ENCODE measurements at regions not wholly inside any gene's neighbourhood (a gene's known extent, or its start where the extent isn't known, plus 50 kb on each side); places are given as distances from the start of the nearest gene placed in this dataset.

GRCh38 chr14:22188318-22188717, 400.7 kb downstream of the DAD1 start:
- Histone ChIP-seq H3K9me3 (no peaks in the 10 kb centered on the region), H3K4me1 (no peaks in the 10 kb centered on the region), H3K36me3 (no peaks in the 10 kb centered on the region), H3K4me3 (no peak overlapping the region), H3K27ac (no peak overlapping the region), H3K27me3 (no peaks in the 10 kb centered on the region)
- DNase-seq (ENCODE audit: extremely low spot score in 2 of 2), result no peak
- TF ChIP-seq POLR2A (IDR thresholded peaks at IDR 0.05) (no peak), POLR2AphosphoS5 (IDR thresholded peaks at IDR 0.05; ENCODE audit: insufficient read depth in 1 of 2, low read depth in 1 of 2) (no peak), CTCF (IDR thresholded peaks at IDR 0.05) (no peak)
- intact Hi-C loops (cut with DNase I), result no loop called here

DNA sequence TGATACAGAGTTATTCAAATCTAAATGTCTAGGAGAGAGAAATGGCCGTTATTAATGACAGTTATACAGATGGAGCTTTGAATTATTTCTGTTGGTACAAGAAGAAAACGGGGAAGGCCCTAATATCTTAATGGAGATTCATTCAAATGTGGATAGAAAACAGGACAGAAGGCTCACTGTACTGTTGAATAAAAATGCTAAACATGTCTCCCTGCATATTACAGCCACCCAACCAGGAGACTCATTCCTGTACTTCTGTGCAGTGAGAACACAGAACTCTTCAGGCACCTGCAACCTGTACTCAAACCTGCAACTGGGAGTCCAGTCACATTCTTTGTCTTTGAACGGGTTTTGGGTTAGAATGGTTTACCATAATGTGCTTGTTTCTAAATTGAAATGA, 403.2 kb downstream of the DAD1 start:
- no peak for DNase-seq (ENCODE audit: extremely low spot score in 2 of 2)
- intact Hi-C loops (cut with DNase I), result no loop called here
- Histone ChIP-seq H3K9me3 (no peaks in the 10 kb centered on the region), H3K4me3 (no peak overlapping the region), H3K27ac (no peak overlapping the region), H3K4me1 (no peaks in the 10 kb centered on the region), H3K27me3 (no peaks in the 10 kb centered on the region), H3K36me3 (no peaks in the 10 kb centered on the region)
- no peak for TF ChIP-seq CTCF (IDR thresholded peaks at IDR 0.05)
- no peak for TF ChIP-seq POLR2A (IDR thresholded peaks at IDR 0.05)
- TF ChIP-seq POLR2AphosphoS5 (IDR thresholded peaks at IDR 0.05; ENCODE audit: insufficient read depth in 1 of 2, low read depth in 1 of 2), result no peak

- Histone ChIP-seq H3K36me3 (no peaks in the 10 kb centered on the region), H3K9me3 (no peaks in the 10 kb centered on the region), H3K4me1 (peaks cover 4% of the 10 kb centered on the region), H3K27me3 (no peaks in the 10 kb centered on the region), H3K27ac (no peak overlapping the region), H3K4me3 (no peak overlapping the region)
- no peak for DNase-seq (ENCODE audit: extremely low spot score in 2 of 2)
- TF ChIP-seq POLR2AphosphoS5 (IDR thresholded peaks at IDR 0.05; ENCODE audit: insufficient read depth in 1 of 2, low read depth in 1 of 2) (no peak), POLR2A (IDR thresholded peaks at IDR 0.05) (no peak), CTCF (IDR thresholded peaks at IDR 0.05) (no peak)
- intact Hi-C loops (cut with DNase I), result no loop called here
Observed at GRCh38 chr14:22185191-22185590, 403.8 kb downstream of the DAD1 start.

DNA sequence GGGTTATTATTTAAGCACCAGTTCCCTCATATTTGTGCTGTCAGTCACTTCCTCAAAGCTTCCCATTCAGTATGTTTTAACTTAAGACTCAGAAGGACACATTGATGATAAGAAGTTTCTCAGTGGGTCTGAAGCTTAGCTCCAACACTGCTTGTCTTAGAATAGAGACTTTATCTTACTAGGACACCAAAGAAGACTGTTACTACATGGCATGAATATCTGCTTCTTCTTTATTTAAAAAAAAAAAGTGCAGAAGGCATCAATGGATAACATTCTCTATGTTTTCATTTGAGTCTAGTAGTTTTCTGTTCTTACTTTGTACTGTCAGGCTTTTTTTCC, 404.2 kb downstream of the DAD1 start:
- no peak for TF ChIP-seq POLR2AphosphoS5 (IDR thresholded peaks at IDR 0.05; ENCODE audit: insufficient read depth in 1 of 2, low read depth in 1 of 2)
- no peak for TF ChIP-seq POLR2A (IDR thresholded peaks at IDR 0.05)
- TF ChIP-seq CTCF (IDR thresholded peaks at IDR 0.05), result no peak
- Histone ChIP-seq H3K4me3 (no peak overlapping the region), H3K36me3 (no peaks in the 10 kb centered on the region), H3K27ac (no peak overlapping the region), H3K4me1 (peaks cover 8% of the 10 kb centered on the region), H3K9me3 (no peaks in the 10 kb centered on the region), H3K27me3 (no peaks in the 10 kb centered on the region)
- DNase-seq (ENCODE audit: extremely low spot score in 2 of 2), result no peak
- intact Hi-C loops (cut with DNase I), result no loop called here

GRCh38 chr14:22184157-22184829, 404.7 kb downstream of the DAD1 start:
- Histone ChIP-seq H3K4me3 (no peak overlapping the region), H3K36me3 (no peaks in the 10 kb centered on the region), H3K27me3 (no peaks in the 10 kb centered on the region), H3K4me1 (peaks cover 13% of the 10 kb centered on the region), H3K27ac (no peak overlapping the region), H3K9me3 (no peaks in the 10 kb centered on the region)
- no peak for TF ChIP-seq POLR2AphosphoS5 (IDR thresholded peaks at IDR 0.05; ENCODE audit: insufficient read depth in 1 of 2, low read depth in 1 of 2)
- no peak for TF ChIP-seq CTCF (IDR thresholded peaks at IDR 0.05)
- no peak for TF ChIP-seq POLR2A (IDR thresholded peaks at IDR 0.05)
- no peak for DNase-seq (ENCODE audit: extremely low spot score in 2 of 2)
- intact Hi-C loops (cut with DNase I), result no loop called here

Data from vagina (tissue), 2 donors.